HG03460 (cell line): ENCODE measurements at regions not wholly inside any gene's neighbourhood (a gene's known extent, or its start where the extent isn't known, plus 50 kb on each side); places are given as distances from the start of the nearest gene placed in this dataset.

ENCODE experiments used
- ATAC-seq: cut with Tn5 transposase; IDR thresholded peaks from one replicate; pipeline ENCODE4 v1.9.1; 2021; ENCODE audit not compliant: unreplicated experiment

- ATAC-seq, result no peak
Observed at GRCh38 chr13:105595471-105595870, 940.0 kb downstream of the EFNB2 start.

DNA sequence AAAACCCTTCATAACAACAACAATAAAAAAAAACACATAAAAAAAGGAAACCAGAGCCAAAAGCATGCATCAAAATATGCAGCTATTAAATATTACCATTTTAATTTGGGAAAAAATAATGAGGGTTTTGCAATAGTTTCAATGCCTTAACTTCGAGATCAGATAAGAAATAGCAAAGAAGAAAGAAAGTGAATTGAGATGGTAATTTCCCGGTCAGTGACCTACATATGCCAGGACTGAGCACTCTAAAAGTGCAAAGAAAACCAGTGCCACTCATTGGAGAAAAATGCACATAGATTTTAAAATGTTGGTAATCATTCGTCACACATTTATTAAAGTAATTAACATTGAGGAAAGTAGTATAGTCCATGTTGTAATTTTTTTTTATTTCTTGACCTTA is 944.2 kb downstream of the EFNB2 start:
- no peak for ATAC-seq

- ATAC-seq, result no peak
Observed at GRCh38 chr13:105587786-105588185, 947.7 kb downstream of the EFNB2 start.

DNA sequence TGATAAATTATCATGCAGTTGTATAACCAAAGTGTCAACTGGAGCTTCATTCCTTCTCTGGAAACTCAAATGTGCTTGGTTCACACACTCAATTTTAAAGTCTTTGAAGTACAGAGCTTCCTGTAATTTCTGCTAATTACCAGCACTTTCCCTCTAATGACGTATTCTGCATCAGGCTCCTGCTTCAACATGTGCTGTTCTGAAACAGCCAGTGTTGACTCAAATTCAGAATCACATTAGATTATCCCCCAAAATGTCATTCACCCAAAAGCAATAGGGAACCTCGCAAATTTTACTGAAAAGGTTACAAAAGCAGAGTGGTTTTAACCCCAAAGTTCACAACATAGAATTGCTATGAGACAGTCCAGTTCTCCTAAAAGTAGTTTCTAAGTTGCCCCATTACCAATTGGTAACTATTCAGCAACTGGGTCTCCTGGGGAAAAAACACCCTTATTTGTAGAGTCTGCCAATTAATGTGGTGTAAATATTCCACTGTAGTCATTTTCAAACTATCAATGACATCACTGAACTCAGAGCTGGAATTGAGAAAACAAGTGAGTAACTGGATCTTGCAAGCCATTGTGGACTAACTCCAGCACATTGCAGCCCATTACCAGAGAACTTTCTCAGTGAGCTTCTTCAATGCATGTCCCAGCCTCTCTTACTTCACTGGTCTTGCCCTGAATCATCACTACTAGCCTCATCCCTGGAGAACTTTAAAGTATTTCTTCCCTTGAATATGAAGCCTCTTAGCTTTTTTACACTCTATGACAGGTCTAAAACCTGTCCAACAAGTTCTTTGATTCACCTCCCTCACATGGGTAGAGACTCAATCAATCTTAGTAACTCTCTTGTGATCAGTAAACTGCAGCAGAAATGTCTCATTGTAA is 955.4 kb downstream of the EFNB2 start:
- ATAC-seq, result no peak

GRCh38 chr13:105573136-105573535 is 962.3 kb downstream of the EFNB2 start:
- ATAC-seq, result no peak

DNA sequence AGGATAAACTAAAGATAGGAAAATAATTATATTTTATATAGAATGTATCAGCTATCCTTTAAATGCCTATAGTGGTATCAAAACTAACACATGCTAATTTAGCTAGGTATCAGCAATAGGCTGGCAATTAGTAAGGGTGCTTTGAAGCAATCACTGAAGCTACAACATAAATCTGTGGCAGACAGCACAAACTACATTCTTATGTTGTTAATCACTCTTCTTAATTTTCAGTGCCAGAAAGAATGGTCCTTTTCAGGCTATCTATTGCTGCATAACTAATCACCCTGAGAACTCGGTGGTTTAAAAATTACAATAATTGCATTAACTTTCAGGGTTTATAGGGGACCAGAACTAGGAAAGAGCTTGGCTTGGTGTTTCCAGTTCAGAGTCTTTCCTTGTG is 963.1 kb downstream of the EFNB2 start:
- no peak for ATAC-seq

GRCh38 chr13:105569816-105570215 is 965.6 kb downstream of the EFNB2 start:
- ATAC-seq, result no peak

DNA sequence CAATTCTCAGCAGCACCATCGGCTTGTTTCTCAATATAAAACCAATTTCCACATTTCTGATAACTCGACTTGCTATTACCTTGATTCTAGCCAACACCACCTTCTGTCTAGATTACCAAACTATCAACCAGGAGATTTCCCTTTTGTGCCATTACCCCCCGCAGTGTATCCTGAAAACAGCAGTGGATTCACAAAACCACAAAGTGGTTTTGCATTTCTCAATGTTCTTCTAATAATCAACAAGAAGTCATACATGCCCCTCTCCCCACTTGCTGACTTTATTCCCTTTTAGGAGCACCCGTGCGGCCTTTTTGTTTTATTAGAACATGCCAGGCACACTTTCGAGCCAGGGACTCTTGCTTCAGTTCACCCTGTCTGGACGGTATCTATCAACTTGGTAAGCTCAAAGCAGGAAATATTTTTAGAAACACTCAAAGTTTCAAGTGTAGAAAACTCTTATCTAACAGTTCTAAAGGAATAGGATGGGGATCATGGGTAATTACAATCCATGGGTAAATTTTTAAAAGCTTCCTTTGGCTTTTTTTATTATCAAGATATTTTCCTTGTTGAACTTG is 967.4 kb downstream of the EFNB2 start:
- no peak for ATAC-seq

DNA sequence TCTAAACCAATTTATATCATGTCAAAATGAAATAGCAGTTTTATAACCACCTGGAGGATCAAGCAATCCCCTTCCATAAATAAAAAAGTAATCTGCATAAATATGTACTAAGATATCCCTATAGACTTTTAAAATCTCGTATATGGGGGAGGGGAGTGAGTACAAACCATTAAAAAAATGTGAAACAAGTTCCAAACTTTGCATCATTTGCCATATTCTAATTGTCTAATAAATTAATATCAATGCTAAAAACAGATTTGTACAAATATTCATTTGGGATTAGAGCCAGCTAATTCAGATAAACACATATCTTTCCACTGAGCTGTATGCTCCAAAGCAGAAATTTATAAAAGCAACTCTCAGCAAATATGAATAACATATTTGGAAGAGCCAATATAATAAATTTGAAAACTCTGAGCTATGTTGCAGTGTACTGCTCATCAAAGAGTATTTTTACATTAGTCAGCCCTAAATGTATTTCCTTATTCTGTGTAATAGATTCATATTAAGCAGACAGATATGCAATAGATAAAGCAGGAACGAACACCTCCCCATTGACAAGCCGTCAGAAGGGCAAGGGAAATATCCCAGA is 970.2 kb downstream of the EFNB2 start:
- ATAC-seq, result no peak

DNA sequence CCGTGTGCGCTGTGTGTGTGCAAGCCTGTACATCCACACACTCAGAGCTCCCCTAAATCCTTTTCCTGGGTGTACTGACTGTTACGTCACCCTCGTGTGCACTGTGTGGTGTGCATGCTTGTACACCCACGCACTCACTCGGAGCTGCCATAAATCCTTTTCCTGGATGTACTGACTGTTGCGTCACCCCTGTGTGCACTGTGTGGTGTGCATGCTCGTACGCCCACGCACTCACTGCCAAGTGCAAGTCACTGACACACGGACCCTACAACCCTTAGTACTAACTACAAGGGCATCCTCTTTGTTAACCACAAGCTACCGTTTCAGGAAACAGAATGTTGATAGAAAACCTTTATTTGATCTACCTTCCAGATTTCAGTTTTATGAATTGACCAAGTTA is 983.4 kb downstream of the EFNB2 start:
- ATAC-seq, result no peak

DNA sequence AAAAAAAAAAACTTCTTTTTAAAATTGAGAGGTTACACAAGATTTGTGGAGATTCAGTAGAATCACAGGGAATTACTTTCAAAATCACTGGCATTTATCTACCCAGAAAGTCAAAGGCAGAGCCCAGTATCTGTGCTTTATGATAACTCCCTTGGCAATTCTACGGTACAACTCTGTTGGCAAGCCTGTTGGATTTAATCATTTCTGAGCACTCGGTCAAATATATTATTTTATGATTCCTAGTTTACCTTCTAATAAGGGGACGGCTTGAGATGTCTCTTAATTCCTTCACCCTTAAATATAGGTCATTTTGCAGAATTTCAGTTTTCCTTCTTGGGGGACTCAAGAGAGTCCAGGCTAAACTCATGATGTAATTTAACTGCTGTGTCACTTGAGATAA is 987.6 kb downstream of the EFNB2 start:
- no peak for ATAC-seq

- no peak for ATAC-seq
Observed at GRCh38 chr13:105545811-105546210, 989.7 kb downstream of the EFNB2 start.

GRCh38 chr13:105543742-105544141 is 991.7 kb downstream of the EFNB2 start:
- no peak for ATAC-seq

- no peak for ATAC-seq
Observed at GRCh38 chr13:105541565-105541964, 993.9 kb downstream of the EFNB2 start.

DNA sequence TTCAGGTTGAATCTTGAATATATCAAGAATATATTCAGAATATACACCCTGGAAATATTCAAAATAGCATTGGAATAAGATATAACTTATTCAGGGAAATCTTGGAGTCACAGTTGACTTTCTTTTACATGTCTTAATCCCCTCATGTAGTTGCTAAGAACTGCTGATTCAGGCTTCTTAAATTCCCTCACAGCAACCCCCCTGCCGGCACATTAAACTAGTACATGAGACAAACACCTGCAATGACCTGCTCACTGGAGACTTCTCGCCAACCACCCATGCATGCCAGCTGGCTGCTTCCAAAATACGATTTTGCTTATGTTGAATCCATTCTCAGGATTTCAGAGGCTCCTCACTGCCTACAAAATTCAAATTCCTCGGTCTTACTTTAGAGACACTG is 997.1 kb downstream of the EFNB2 start:
- no peak for ATAC-seq

- no peak for ATAC-seq
Observed at GRCh38 chr13:105537113-105537512, 998.3 kb downstream of the EFNB2 start.

GRCh38 chr13:105530468-105530867 is 1005.0 kb downstream of the EFNB2 start:
- ATAC-seq, result no peak

DNA sequence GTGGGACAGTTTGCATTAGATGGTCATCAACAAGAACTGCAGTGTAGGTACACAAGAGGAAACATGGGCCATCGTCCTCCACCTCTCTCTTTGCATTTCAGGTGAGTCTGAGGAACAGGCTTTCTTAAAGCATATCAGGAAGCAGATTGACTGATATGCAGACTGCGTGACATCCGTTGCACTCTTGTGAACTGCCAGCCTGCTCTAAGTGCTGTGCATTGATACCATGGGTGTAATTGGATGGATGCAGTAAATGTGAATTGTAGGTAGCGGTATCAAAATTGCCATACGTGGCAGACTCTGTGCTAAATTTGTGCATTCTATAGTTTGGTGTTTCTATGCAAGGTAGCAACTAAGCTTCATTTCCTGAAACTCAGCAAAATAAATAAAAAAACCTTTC is 1008.3 kb downstream of the EFNB2 start:
- no peak for ATAC-seq

GRCh38 chr13:105519771-105520170 is 1015.7 kb downstream of the EFNB2 start:
- no peak for ATAC-seq

DNA sequence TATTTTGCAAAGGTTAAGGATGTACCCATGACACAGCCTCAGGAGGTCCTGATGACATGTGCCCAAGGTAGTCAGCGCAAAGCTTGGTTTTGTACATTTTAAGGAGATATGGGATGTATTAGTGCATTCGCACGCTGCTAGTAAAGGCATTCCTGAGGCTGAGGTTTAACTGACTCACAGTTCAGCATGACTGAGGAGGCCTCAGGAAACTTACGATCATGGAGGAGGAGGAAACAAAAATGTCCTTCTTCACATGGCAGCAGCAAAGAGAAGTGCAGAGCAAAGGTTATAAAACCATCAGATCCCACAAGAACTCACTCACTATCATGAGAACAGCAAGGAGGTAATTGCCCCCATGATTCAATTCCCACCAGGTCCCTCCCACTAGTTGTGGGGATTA is 1017.4 kb downstream of the EFNB2 start:
- ATAC-seq, result no peak

GRCh38 chr13:105514401-105514800 is 1021.1 kb downstream of the EFNB2 start:
- ATAC-seq, result no peak

DNA sequence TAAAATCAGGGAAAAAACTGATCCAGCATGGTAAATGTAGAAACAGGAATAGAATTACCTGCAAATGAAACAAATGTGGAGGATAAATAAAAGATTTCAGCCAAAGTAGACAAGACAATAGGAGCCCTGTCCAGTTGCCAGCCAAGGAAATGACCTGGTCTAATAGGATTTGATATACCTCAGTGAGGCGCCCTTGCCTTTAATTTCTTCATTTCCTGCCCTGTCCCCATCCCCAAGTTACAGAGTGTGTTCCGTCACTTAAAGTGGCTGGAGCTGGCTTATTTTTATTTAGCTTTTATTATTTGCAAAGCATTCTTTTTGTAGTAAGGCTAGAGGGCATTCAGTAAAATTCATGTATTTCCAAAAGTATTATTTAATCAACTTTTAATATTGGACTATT is 1022.0 kb downstream of the EFNB2 start:
- ATAC-seq, result no peak
